CD14-positive monocyte (primary cell): ENCODE measurements at regions not wholly inside any gene's neighbourhood (a gene's known extent, or its start where the extent isn't known, plus 50 kb on each side); places are given as distances from the start of the nearest gene placed in this dataset.

Experiments
- DNase-seq, 3 donors: peaks; one replicate each; pipeline ENCODE4 v3.0.0-alpha.2; 2011 to 2022
- H2AFZ ChIP-seq: 2 replicates; pipeline ENCODE4 v1.6.0; 2012; ENCODE audit warnings: mild to moderate bottlenecking, low read depth, low read length, inconsistent platforms; ENCODE audit not compliant: insufficient read depth, poor library complexity, severe bottlenecking
- H3K27ac ChIP-seq, 2 donors: 1 replicate in 1 of 2; 2 replicates in 1 of 2; pipeline ENCODE4 v1.5.1; 2012 to 2013; ENCODE audit warnings: low read length in 2 of 2, control low read depth in 1 of 2, inconsistent platforms in 1 of 2, low read depth in 1 of 2, mild to moderate bottlenecking in 1 of 2
- H3K27me3 ChIP-seq, 2 donors: one replicate each; pipeline versions ENCODE4 v1.6.0 to v1.6.1; 2011 to 2013; ENCODE audit warnings: low read length in 2 of 2; ENCODE audit not compliant: control insufficient read depth in 2 of 2, insufficient read depth in 2 of 2
- H3K36me3 ChIP-seq, 2 donors: replicated peaks in 1 of 2; 1 replicate in 1 of 2; 2 replicates in 1 of 2; pipeline versions ENCODE4 v1.5.1 to v1.6.1; 2012 to 2013; ENCODE audit warnings: low read length in 2 of 2, control low read depth in 1 of 2, inconsistent platforms in 1 of 2, mild to moderate bottlenecking in 1 of 2; ENCODE audit not compliant: insufficient read depth in 2 of 2, control insufficient read depth in 1 of 2
- H3K4me1 ChIP-seq, 2 donors: 1 replicate in 1 of 2; 2 replicates in 1 of 2; pipeline versions ENCODE4 v1.5.1 to v1.6.1; 2012 to 2013; ENCODE audit warnings: low read length in 2 of 2, control low read depth in 1 of 2, inconsistent platforms in 1 of 2, mild to moderate bottlenecking in 1 of 2, moderate library complexity in 1 of 2; ENCODE audit not compliant: insufficient read depth in 2 of 2, control insufficient read depth in 1 of 2
- H3K4me2 ChIP-seq: replicated peaks from 2 replicates; pipeline ENCODE3; 2012; ENCODE audit warnings: low read length, moderate library complexity, mild to moderate bottlenecking; ENCODE audit not compliant: poor library complexity, severe bottlenecking; ENCODE audit errors: extremely low read depth
- H3K4me3 ChIP-seq, 3 experiments: fragments of 200-600 bp in 1 of 3; sonication (generic) in 1 of 3; replicated peaks in 1 of 3; 1 replicate in 2 of 3; 2 replicates in 1 of 3; pipeline ENCODE4 v1.5.1; 2011 to 2013; ENCODE audit warnings: low read length in 3 of 3, mild to moderate bottlenecking in 3 of 3, control low read depth in 2 of 3, low read depth in 2 of 3, inconsistent platforms in 1 of 3, moderate library complexity in 1 of 3
- H3K79me2 ChIP-seq: 2 replicates; pipeline ENCODE4 v1.6.0; 2012; ENCODE audit warnings: mild to moderate bottlenecking, control low read depth, inconsistent platforms, low read length, moderate library complexity; ENCODE audit not compliant: insufficient read depth
- H3K9ac ChIP-seq: 2 replicates; pipeline ENCODE4 v1.6.0; 2017; ENCODE audit warnings: low read length, mild to moderate bottlenecking; ENCODE audit not compliant: insufficient read depth, poor library complexity, severe bottlenecking
- H3K9me3 ChIP-seq, 2 donors: replicated peaks in 1 of 2; 1 replicate in 1 of 2; 2 replicates in 1 of 2; pipeline versions ENCODE4 v1.5.1 to v1.6.1; 2012 to 2013; ENCODE audit warnings: low read length in 2 of 2, control low read depth in 1 of 2; ENCODE audit not compliant: control insufficient read depth in 1 of 2, insufficient read depth in 1 of 2
- H4K20me1 ChIP-seq: 2 replicates; pipeline ENCODE4 v1.6.0; 2012; ENCODE audit warnings: mild to moderate bottlenecking, low read length, control low read depth, moderate library complexity; ENCODE audit not compliant: insufficient read depth
- H3K27ac Mint-ChIP-seq, 7 donors: one replicate each; pipeline ENCODE4 v1.8.0; 2020; ENCODE audit warnings: mild to moderate bottlenecking in 7 of 7, mixed read lengths in 7 of 7, moderate library complexity in 6 of 7, inconsistent platforms in 2 of 7
- H3K27me3 Mint-ChIP-seq, 3 donors: one replicate each; pipeline ENCODE4 v1.8.0; 2021 to 2022; ENCODE audit warnings: low read depth in 3 of 3, mild to moderate bottlenecking in 3 of 3, mixed read lengths in 3 of 3, moderate library complexity in 3 of 3, inconsistent platforms in 1 of 3
- H3K36me3 Mint-ChIP-seq, 2 donors: one replicate each; pipeline ENCODE4 v1.8.0; 2020; ENCODE audit warnings: mixed read lengths in 2 of 2, inconsistent platforms in 1 of 2, mild to moderate bottlenecking in 1 of 2
- H3K4me1 Mint-ChIP-seq: one replicate; pipeline ENCODE4 v1.8.0; 2020; ENCODE audit warnings: mild to moderate bottlenecking, mixed read lengths
- H3K4me3 Mint-ChIP-seq, 2 donors: one replicate each; pipeline ENCODE4 v1.8.0; 2020; ENCODE audit warnings: mild to moderate bottlenecking in 2 of 2, mixed read lengths in 2 of 2, moderate library complexity in 1 of 2
- H3K9me3 Mint-ChIP-seq, 7 donors: one replicate each; pipeline ENCODE4 v1.8.0; 2020 to 2022; ENCODE audit warnings: mixed read lengths in 7 of 7, mild to moderate bottlenecking in 6 of 7, moderate library complexity in 6 of 7, inconsistent platforms in 2 of 7
- WGBS: methylation state at CpG from one replicate; pipeline ENCODE4 v1.1.5; 2013; ENCODE audit warnings: missing lambda C conversion rate; ENCODE audit not compliant: insufficient coverage; 5-methylcytosine and 5-hydroxymethylcytosine counted together
- intact Hi-C, 2 donors: fragments of 100-400 bp; cut with micrococcal nuclease; formaldehyde crosslinking; loops; one replicate each; pipeline versions ENCODE4 v1.15.0 to v1.15.1; 2023
- TF ChIP-seq, protein P1 (sequence below): fragments of 200-600 bp; IDR thresholded peaks from one replicate; pipeline ENCODE4 v1.8.0; 2022; ENCODE audit warnings: antibody characterized with exemption, mild to moderate bottlenecking

DNA sequence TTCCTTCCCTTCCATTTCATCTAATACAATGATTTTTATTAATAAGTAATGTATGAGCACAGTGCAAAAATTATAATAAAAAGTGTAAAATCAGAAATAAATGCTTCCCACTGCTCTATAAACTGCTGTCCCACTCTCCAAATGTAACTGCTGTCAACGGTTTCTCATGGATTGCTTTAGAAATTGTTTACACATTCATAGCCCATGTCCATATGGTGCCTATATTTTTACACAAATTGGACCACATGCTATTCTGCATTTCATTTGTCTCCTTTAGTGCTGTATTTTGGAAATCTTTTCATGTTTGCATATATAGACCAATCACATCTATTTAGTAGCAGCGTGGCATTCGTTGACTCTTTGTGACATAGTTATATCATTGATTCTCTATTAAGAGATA, 164.7 kb upstream of the SLCO3A1 start:
- Histone ChIP-seq H3K4me1 (no peaks in the 10 kb centered on the region), H3K4me3 (no peak overlapping the region), H3K9ac (no peak overlapping the region), H3K27ac (no peak overlapping the region), H2AFZ (no peak overlapping the region), H3K4me2 (no peak overlapping the region), H4K20me1 (no peaks in the 10 kb centered on the region), H3K79me2 (no peaks in the 10 kb centered on the region), H3K27me3 (no peaks in the 10 kb centered on the region), H3K36me3 (no peaks in the 10 kb centered on the region), H3K9me3 (no peaks in the 10 kb centered on the region)
- no peaks in the 10 kb centered on the region for H3K36me3 Mint-ChIP-seq
- TF ChIP-seq, protein P1, sequence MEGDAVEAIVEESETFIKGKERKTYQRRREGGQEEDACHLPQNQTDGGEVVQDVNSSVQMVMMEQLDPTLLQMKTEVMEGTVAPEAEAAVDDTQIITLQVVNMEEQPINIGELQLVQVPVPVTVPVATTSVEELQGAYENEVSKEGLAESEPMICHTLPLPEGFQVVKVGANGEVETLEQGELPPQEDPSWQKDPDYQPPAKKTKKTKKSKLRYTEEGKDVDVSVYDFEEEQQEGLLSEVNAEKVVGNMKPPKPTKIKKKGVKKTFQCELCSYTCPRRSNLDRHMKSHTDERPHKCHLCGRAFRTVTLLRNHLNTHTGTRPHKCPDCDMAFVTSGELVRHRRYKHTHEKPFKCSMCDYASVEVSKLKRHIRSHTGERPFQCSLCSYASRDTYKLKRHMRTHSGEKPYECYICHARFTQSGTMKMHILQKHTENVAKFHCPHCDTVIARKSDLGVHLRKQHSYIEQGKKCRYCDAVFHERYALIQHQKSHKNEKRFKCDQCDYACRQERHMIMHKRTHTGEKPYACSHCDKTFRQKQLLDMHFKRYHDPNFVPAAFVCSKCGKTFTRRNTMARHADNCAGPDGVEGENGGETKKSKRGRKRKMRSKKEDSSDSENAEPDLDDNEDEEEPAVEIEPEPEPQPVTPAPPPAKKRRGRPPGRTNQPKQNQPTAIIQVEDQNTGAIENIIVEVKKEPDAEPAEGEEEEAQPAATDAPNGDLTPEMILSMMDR = no peak
- peaks cover 0 to 4% (median 2%) of the 10 kb centered on the region in 3 donors for H3K27me3 Mint-ChIP-seq
- WGBS = no CpG with 5 or more reads among the region's 3 CpGs
- no peak overlapping the region for H3K4me3 Mint-ChIP-seq
- no peaks in the 10 kb centered on the region for H3K4me1 Mint-ChIP-seq
- H3K27ac Mint-ChIP-seq = no peak overlapping the region
- intact Hi-C loops = no loop called here
- peaks cover 0 to 3% (median 0%) of the 10 kb centered on the region in 7 donors for H3K9me3 Mint-ChIP-seq
- no peak for DNase-seq

DNA sequence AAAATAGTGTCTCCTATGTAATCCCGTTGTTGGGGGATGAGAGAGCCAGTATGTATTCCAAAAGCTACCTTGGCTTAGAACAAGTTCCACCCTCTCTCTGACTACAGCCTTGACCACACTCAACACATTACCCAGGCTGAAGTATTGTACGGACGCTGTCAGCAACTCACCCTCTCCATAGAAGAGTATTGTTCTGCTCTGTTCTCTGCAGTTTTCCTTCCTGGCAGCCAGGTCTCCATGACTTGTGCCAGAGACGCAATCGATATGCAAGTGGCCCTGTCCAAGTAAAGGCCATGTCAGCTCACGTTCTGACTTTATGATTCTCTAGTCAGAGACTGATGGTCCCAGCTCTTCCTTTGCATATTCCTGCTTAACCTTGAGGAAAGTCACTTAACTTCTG, 164.1 kb upstream of the SLCO3A1 start:
- no peak overlapping the region for H3K4me3 Mint-ChIP-seq
- peaks cover 0 to 3% (median 0%) of the 10 kb centered on the region in 7 donors for H3K9me3 Mint-ChIP-seq
- Histone ChIP-seq H3K9me3 (no peaks in the 10 kb centered on the region), H2AFZ (no peak overlapping the region), H3K4me2 (no peak overlapping the region), H3K27ac (no peak overlapping the region), H3K4me1 (peaks cover 0 to under 1% of the 10 kb centered on the region in 2 donors), H3K79me2 (no peaks in the 10 kb centered on the region), H3K27me3 (no peaks in the 10 kb centered on the region), H4K20me1 (no peaks in the 10 kb centered on the region), H3K4me3 (no peak overlapping the region), H3K9ac (no peak overlapping the region), H3K36me3 (no peaks in the 10 kb centered on the region)
- no peak overlapping the region for H3K27ac Mint-ChIP-seq
- WGBS = 96% methylated on average over 5 of the region's 6 CpGs
- TF ChIP-seq, protein P1 = no peak
- no peak for DNase-seq
- H3K4me1 Mint-ChIP-seq = peaks cover 2% of the 10 kb centered on the region
- intact Hi-C loops = no loop called here
- peaks cover 0 to 4% (median 2%) of the 10 kb centered on the region in 3 donors for H3K27me3 Mint-ChIP-seq
- no peaks in the 10 kb centered on the region for H3K36me3 Mint-ChIP-seq
